Astrocyte (in vitro differentiated cells and primary cell): ENCODE measurements at regions not wholly inside any gene's neighbourhood (a gene's known extent, or its start where the extent isn't known, plus 50 kb on each side); places are given as distances from the start of the nearest gene placed in this dataset.

Experiments
- DNase-seq: peaks from one replicate; pipeline ENCODE4 v3.0.0-alpha.2; 2010; ENCODE audit warnings: low read depth
- FAIRE-seq: peaks from 2 replicates; lab custom pipeline; 2011; peaks lifted over from hg19 to GRCh38; lab: Jason Lieb, UNC
- H2AFZ ChIP-seq: 2 replicates; pipeline ENCODE4 v1.6.0; 2012; ENCODE audit warnings: low read depth, low read length, inconsistent platforms
- H3K27ac ChIP-seq: 2 replicates; pipeline ENCODE4 v1.5.1; 2011; ENCODE audit warnings: low read depth, low read length, inconsistent platforms
- H3K27me3 ChIP-seq: 2 replicates; pipeline ENCODE4 v1.6.0; 2011; ENCODE audit warnings: low read length, inconsistent platforms; ENCODE audit not compliant: insufficient read depth
- H3K36me3 ChIP-seq: 2 replicates; pipeline ENCODE4 v1.5.1; 2011; ENCODE audit warnings: low read length, inconsistent platforms; ENCODE audit not compliant: insufficient read depth
- H3K4me1 ChIP-seq: 2 replicates; pipeline ENCODE4 v1.5.1; 2011; ENCODE audit warnings: low read length, inconsistent platforms; ENCODE audit not compliant: insufficient read depth
- H3K4me2 ChIP-seq: 2 replicates; pipeline ENCODE4 v1.6.0; 2012; ENCODE audit warnings: low read length, inconsistent platforms
- H3K4me3 ChIP-seq: 2 replicates; pipeline ENCODE4 v1.5.1; 2011; ENCODE audit warnings: low read depth, mild to moderate bottlenecking, low read length, inconsistent platforms; ENCODE audit not compliant: insufficient read depth
- H3K79me2 ChIP-seq: 2 replicates; pipeline ENCODE4 v1.6.0; 2012; ENCODE audit warnings: mild to moderate bottlenecking, low read length, inconsistent platforms; ENCODE audit not compliant: insufficient read depth
- H3K9ac ChIP-seq: 2 replicates; pipeline ENCODE4 v1.6.0; 2012; ENCODE audit warnings: mild to moderate bottlenecking, low read length, inconsistent platforms
- H3K9me3 ChIP-seq: 2 replicates; pipeline ENCODE4 v1.5.1; 2012; ENCODE audit warnings: low read depth, mild to moderate bottlenecking, low read length, inconsistent platforms; ENCODE audit not compliant: insufficient read depth
- H4K20me1 ChIP-seq: 2 replicates; pipeline ENCODE4 v1.6.0; 2012; ENCODE audit warnings: low read length, inconsistent platforms; ENCODE audit not compliant: insufficient read depth
- H3K27ac Mint-ChIP-seq: one replicate; pipeline ENCODE4 v1.8.0; 2021; ENCODE audit warnings: mild to moderate bottlenecking, mixed read lengths; ENCODE audit not compliant: unreplicated experiment
- H3K27me3 Mint-ChIP-seq: one replicate; pipeline ENCODE4 v1.8.0; 2021; ENCODE audit warnings: low read depth, mixed read lengths; ENCODE audit not compliant: unreplicated experiment
- H3K36me3 Mint-ChIP-seq: one replicate; pipeline ENCODE4 v1.8.0; 2021; ENCODE audit warnings: low read depth, mixed read lengths; ENCODE audit not compliant: unreplicated experiment
- H3K4me1 Mint-ChIP-seq: one replicate; pipeline ENCODE4 v1.8.0; 2021; ENCODE audit warnings: low read depth, mixed read lengths; ENCODE audit not compliant: unreplicated experiment
- H3K4me3 Mint-ChIP-seq: one replicate; pipeline ENCODE4 v1.8.0; 2021; ENCODE audit warnings: mild to moderate bottlenecking, moderate library complexity, mixed read lengths; ENCODE audit not compliant: unreplicated experiment
- H3K9me3 Mint-ChIP-seq: one replicate; pipeline ENCODE4 v1.8.0; 2021; ENCODE audit warnings: mild to moderate bottlenecking, mixed read lengths; ENCODE audit not compliant: unreplicated experiment
- EZH2 ChIP-seq: IDR thresholded peaks from 2 replicates; pipeline ENCODE4 v1.6.1; 2012; ENCODE audit warnings: mild to moderate bottlenecking, low read length, inconsistent platforms; ENCODE audit not compliant: insufficient read depth
- TF ChIP-seq, protein P1 (sequence below): IDR thresholded peaks from 2 replicates; pipeline ENCODE4 v1.5.1; 2011; ENCODE audit warnings: low read depth, mild to moderate bottlenecking, inconsistent platforms, low read length, moderate library complexity; ENCODE audit not compliant: insufficient read depth

DNA sequence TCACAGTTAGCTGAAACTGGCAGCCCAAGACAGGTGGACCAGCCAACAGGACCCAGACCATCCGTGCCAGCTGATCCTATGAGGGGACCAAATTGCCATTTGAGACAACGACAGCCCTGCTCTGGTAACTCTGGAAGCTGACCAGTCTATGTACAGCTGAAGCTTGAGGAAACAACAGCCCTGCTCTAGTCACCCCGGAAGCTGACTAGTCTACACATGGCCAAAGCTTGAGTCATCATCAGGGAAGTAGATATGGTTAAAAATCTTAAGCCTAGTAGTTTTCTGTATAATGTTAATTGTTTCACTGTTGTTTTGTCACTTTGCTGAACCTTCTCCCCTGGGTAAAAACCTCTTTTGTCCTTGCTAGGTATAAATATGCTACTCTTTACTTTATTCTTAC lies 905.4 kb upstream of the NDST4 start:
- H3K27ac ChIP-seq: no peak overlapping the region
- H3K4me3 Mint-ChIP-seq: no peak overlapping the region
- TF ChIP-seq EZH2: no peak
- TF ChIP-seq, protein P1, sequence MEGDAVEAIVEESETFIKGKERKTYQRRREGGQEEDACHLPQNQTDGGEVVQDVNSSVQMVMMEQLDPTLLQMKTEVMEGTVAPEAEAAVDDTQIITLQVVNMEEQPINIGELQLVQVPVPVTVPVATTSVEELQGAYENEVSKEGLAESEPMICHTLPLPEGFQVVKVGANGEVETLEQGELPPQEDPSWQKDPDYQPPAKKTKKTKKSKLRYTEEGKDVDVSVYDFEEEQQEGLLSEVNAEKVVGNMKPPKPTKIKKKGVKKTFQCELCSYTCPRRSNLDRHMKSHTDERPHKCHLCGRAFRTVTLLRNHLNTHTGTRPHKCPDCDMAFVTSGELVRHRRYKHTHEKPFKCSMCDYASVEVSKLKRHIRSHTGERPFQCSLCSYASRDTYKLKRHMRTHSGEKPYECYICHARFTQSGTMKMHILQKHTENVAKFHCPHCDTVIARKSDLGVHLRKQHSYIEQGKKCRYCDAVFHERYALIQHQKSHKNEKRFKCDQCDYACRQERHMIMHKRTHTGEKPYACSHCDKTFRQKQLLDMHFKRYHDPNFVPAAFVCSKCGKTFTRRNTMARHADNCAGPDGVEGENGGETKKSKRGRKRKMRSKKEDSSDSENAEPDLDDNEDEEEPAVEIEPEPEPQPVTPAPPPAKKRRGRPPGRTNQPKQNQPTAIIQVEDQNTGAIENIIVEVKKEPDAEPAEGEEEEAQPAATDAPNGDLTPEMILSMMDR: no peak
- no peaks in the 10 kb centered on the region for H3K27me3 Mint-ChIP-seq
- peaks cover 11% of the 10 kb centered on the region for H3K4me1 Mint-ChIP-seq
- no peaks in the 10 kb centered on the region for H4K20me1 ChIP-seq
- no peak overlapping the region for H2AFZ ChIP-seq
- no peak overlapping the region for H3K27ac Mint-ChIP-seq
- no peaks in the 10 kb centered on the region for H3K36me3 Mint-ChIP-seq
- FAIRE-seq: no peak
- H3K9me3 Mint-ChIP-seq: peaks cover 27% of the 10 kb centered on the region
- peaks cover 23% of the 10 kb centered on the region for H3K9me3 ChIP-seq
- no peak overlapping the region for H3K4me3 ChIP-seq
- DNase-seq: no peak
- no peaks in the 10 kb centered on the region for H3K79me2 ChIP-seq
- H3K4me1 ChIP-seq: no peaks in the 10 kb centered on the region
- H3K9ac ChIP-seq: no peak overlapping the region
- no peak overlapping the region for H3K4me2 ChIP-seq
- H3K36me3 ChIP-seq: no peaks in the 10 kb centered on the region
- H3K27me3 ChIP-seq: no peaks in the 10 kb centered on the region

- no peaks in the 10 kb centered on the region for H3K27me3 ChIP-seq
- Mint-ChIP-seq H3K27me3 (no peaks in the 10 kb centered on the region), H3K4me1 (peaks cover 11% of the 10 kb centered on the region), H3K9me3 (peaks cover 27% of the 10 kb centered on the region), H3K27ac (peak overlapping the region; percentile 91), H3K4me3 (no peak overlapping the region), H3K36me3 (no peaks in the 10 kb centered on the region)
- no peak for TF ChIP-seq EZH2
- TF ChIP-seq, protein P1: no peak
- FAIRE-seq: no peak
- no peaks in the 10 kb centered on the region for H3K79me2 ChIP-seq
- peak overlapping the region; percentile 16 for H2AFZ ChIP-seq
- H4K20me1 ChIP-seq: no peaks in the 10 kb centered on the region
- peak overlapping the region; percentile 45 for H3K27ac ChIP-seq
- peak overlapping the region; percentile 45 for H3K4me2 ChIP-seq
- DNase-seq: peak; percentile 70
- H3K4me3 ChIP-seq: no peak overlapping the region
- peaks cover 23% of the 10 kb centered on the region for H3K9me3 ChIP-seq
- no peak overlapping the region for H3K9ac ChIP-seq
- H3K4me1 ChIP-seq: no peaks in the 10 kb centered on the region
- H3K36me3 ChIP-seq: no peaks in the 10 kb centered on the region
Measured at GRCh38 chr4:116016201-116016600, 902.8 kb upstream of the NDST4 start.

DNA sequence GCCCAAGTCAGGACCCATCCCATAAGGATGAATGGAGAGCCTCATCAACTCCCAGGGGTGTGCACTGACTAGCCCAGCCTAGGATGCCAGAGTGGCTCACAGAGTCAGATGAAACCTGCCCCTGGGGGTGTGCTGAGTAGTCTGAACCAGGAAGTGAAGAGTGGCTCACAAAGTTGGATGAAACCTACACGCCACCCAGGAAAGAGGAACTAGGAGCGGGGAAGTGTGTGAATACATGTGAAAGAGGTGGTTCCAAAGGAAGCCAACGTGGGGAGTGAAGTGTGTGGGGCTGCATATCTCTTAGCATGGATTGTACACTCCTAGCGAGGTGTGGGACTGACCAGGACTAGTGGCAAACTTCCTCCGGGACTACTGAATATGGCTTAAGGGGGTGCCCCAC lies 902.1 kb upstream of the NDST4 start:
- Histone ChIP-seq H3K4me1 (no peaks in the 10 kb centered on the region), H3K27ac (no peak overlapping the region), H3K79me2 (no peaks in the 10 kb centered on the region), H3K27me3 (no peaks in the 10 kb centered on the region), H3K4me2 (no peak overlapping the region), H3K36me3 (no peaks in the 10 kb centered on the region), H3K9me3 (peaks cover 23% of the 10 kb centered on the region), H4K20me1 (no peaks in the 10 kb centered on the region), H2AFZ (no peak overlapping the region), H3K4me3 (no peak overlapping the region), H3K9ac (no peak overlapping the region)
- Mint-ChIP-seq H3K9me3 (peaks cover 27% of the 10 kb centered on the region), H3K27me3 (no peaks in the 10 kb centered on the region), H3K36me3 (no peaks in the 10 kb centered on the region), H3K27ac (no peak overlapping the region), H3K4me1 (peaks cover 11% of the 10 kb centered on the region), H3K4me3 (no peak overlapping the region)
- no peak for TF ChIP-seq EZH2
- TF ChIP-seq, protein P1: no peak
- DNase-seq: no peak
- no peak for FAIRE-seq
